K562 (cell line): ENCODE measurements at regions not wholly inside any gene's neighbourhood (a gene's known extent, or its start where the extent isn't known, plus 50 kb on each side); places are given as distances from the start of the nearest gene placed in this dataset.
A peak's percentile ranks its signal among the peaks of the same experiment; 100 is the strongest.

ENCODE experiments used
- ATAC-seq: fragments of 200-7000 bp; cut with Tn5 transposase; 3 replicates; pipeline ENCODE4 v1.9.1; 2020; ENCODE audit warnings: moderate library complexity
- BruUV-seq: library from RNA; stranded (reverse); fragments of 400-500 nt; replicated peaks from 2 replicates; lab custom pipeline; 2021; lab: Mats Ljungman, UMichigan
- CTCF ChIA-PET: fragments of 300-600 bp; formaldehyde crosslinking; extraction: SDS; loops from one replicate; lab custom pipeline; 2021; ENCODE audit warnings: low intra/inter-chr PET ratio; lab: Yijun Ruan, JAX
- POLR2A ChIA-PET: fragments of 300-600, 350-650 bp; sonication (Branson Sonifier 250); formaldehyde crosslinking; extraction: SDS; loops from one replicate; lab custom pipeline; 2021; ENCODE audit warnings: antibody characterized with exemption, inconsistent platforms; lab: Yijun Ruan, JAX
- DNase-seq, 4 experiments: peaks; one replicate each; pipeline versions ENCODE4 v3.0.0 to v3.0.0-alpha.2; 2011 to 2018; ENCODE audit warnings: low spot score in 3 of 4, mixed read lengths in 3 of 4; ENCODE audit errors: extremely low read depth in 1 of 4
- FAIRE-seq: peaks from 2 replicates; lab custom pipeline; 2011; peaks lifted over from hg19 to GRCh38; lab: Jason Lieb, UNC
- H2AFZ ChIP-seq: 2 replicates; pipeline ENCODE4 v1.6.0; 2011; ENCODE audit warnings: low read depth, low read length, control low read depth, inconsistent platforms
- H3K27ac ChIP-seq: fragments of 200-600 bp; 3 replicates; pipeline ENCODE4 v1.8.0; 2011; ENCODE audit warnings: low read depth, mild to moderate bottlenecking, control low read depth, inconsistent platforms, low read length, moderate library complexity, mixed read lengths; ENCODE audit errors: extremely low read depth
- H3K27me3 ChIP-seq, 2 experiments: fragments of 300-600 bp in 1 of 2; 2 replicates in 1 of 2; 3 replicates in 1 of 2; pipeline versions ENCODE4 v1.6.0 to v1.8.0; 2011; ENCODE audit warnings: inconsistent platforms in 2 of 2, low read length in 2 of 2, mild to moderate bottlenecking in 1 of 2, mixed read lengths in 1 of 2, moderate library complexity in 1 of 2; ENCODE audit not compliant: control insufficient read depth in 2 of 2, insufficient read depth in 2 of 2
- H3K36me3 ChIP-seq: fragments of 300-600 bp; 3 replicates; pipeline ENCODE4 v1.8.0; 2011; ENCODE audit warnings: mild to moderate bottlenecking, low read length, inconsistent platforms; ENCODE audit not compliant: control insufficient read depth, insufficient read depth
- H3K4me1 ChIP-seq, 2 experiments: fragments of 200-600 bp in 1 of 2; replicated peaks in 1 of 2; 2 replicates in 1 of 2; 3 replicates in 1 of 2; pipeline versions ENCODE4 v1.5.1 to v1.8.0; 2011; ENCODE audit warnings: inconsistent platforms in 2 of 2, low read length in 2 of 2, mild to moderate bottlenecking in 1 of 2, mixed read lengths in 1 of 2, moderate library complexity in 1 of 2; ENCODE audit not compliant: control insufficient read depth in 2 of 2, insufficient read depth in 2 of 2
- H3K4me2 ChIP-seq: 2 replicates; pipeline ENCODE4 v1.6.1; 2011; ENCODE audit warnings: low read length, control low read depth, inconsistent platforms, mixed read lengths; ENCODE audit not compliant: insufficient read depth
- H3K4me3 ChIP-seq: fragments of 200-600 bp; sonication (generic), shearing (Covaris generic); 2 replicates; pipeline ENCODE4 v1.5.1; 2016; ENCODE audit warnings: control low read depth, inconsistent platforms
- H3K79me2 ChIP-seq: fragments of 200-600 bp; 3 replicates; pipeline ENCODE4 v1.8.0; 2011; ENCODE audit warnings: low read length, inconsistent platforms; ENCODE audit not compliant: control insufficient read depth, insufficient read depth
- H3K9ac ChIP-seq, 2 experiments: 2 replicates each; pipeline versions ENCODE4 v1.6.0 to v1.6.1; 2011; ENCODE audit warnings: low read depth in 2 of 2, low read length in 2 of 2, control low read depth in 1 of 2, inconsistent platforms in 1 of 2, mild to moderate bottlenecking in 1 of 2, mixed read lengths in 1 of 2; ENCODE audit not compliant: insufficient read depth in 1 of 2
- H3K9me1 ChIP-seq: one replicate; pipeline ENCODE4 v1.6.0; 2011; ENCODE audit warnings: inconsistent platforms, mild to moderate bottlenecking, low read length, moderate library complexity; ENCODE audit not compliant: control insufficient read depth, insufficient read depth
- H3K9me3 ChIP-seq: replicated peaks from 2 replicates; pipeline ENCODE4 v1.5.1; 2011; ENCODE audit warnings: low read depth, low read length, inconsistent platforms; ENCODE audit not compliant: control insufficient read depth, insufficient read depth
- H4K20me1 ChIP-seq: replicated peaks from 2 replicates; pipeline ENCODE4 v1.6.1; 2011; ENCODE audit warnings: low read length, inconsistent platforms, mixed read lengths; ENCODE audit not compliant: control insufficient read depth, insufficient read depth
- KDM1A ChIP-seq, 2 experiments: fragments of 450-650 bp; IDR thresholded peaks; 2 replicates each; pipeline ENCODE4 v1.6.1; 2016; ENCODE audit warnings: mild to moderate bottlenecking in 2 of 2
- MIER1 ChIP-seq: fragments of 450-650 bp; IDR thresholded peaks from 2 replicates; pipeline ENCODE4 v1.6.1; 2016; ENCODE audit warnings: antibody characterized with exemption, mild to moderate bottlenecking, low read depth
- PRDM10 ChIP-seq: fragments of 450-650 bp; IDR thresholded peaks from 2 replicates; pipeline ENCODE4 v1.6.1; 2018; ENCODE audit not compliant: partially characterized antibody
- WGBS: fragments of 100-300 bp; shearing (Covaris generic); methylation state at CpG from one replicate; pipeline ENCODE4 v1.1.6; 2016; ENCODE audit warnings: low coverage, mixed read lengths; ENCODE audit not compliant: insufficient coverage; ENCODE audit errors: missing lambda C conversion rate; 5-methylcytosine and 5-hydroxymethylcytosine counted together
- in situ Hi-C: fragments of 300-500 bp; cut with MboI; formaldehyde crosslinking; loops from 4 replicates; pipeline ENCODE4 v1.15.0; 2018; ENCODE audit warnings: inconsistent platforms, mixed read lengths
- intact Hi-C: fragments of 100-400 bp; cut with micrococcal nuclease; formaldehyde crosslinking; loops from 2 replicates; pipeline ENCODE4 v1.14.2; 2022

- no TSS peak for BruUV-seq
- Histone ChIP-seq H3K9me1 (no peaks in the 10 kb centered on the region), H3K4me1 (no peaks in the 10 kb centered on the region), H3K27ac (no peak overlapping the region), H3K9me3 (no peaks in the 10 kb centered on the region), H4K20me1 (no peaks in the 10 kb centered on the region), H3K4me2 (no peak overlapping the region), H3K79me2 (no peaks in the 10 kb centered on the region), H3K36me3 (no peaks in the 10 kb centered on the region), H2AFZ (no peak overlapping the region), H3K9ac (no peak overlapping the region), H3K27me3 (no peaks in the 10 kb centered on the region), H3K4me3 (no peak overlapping the region)
- ATAC-seq: no peak
- CTCF ChIA-PET: no interaction called here
- WGBS: 36% methylated on average over 4 of the region's 4 CpGs
- POLR2A ChIA-PET: no interaction called here
- in situ Hi-C loops (no loop called here), intact Hi-C loops (no loop called here)
- no peak for TF ChIP-seq MIER1
- no peak for FAIRE-seq
- DNase-seq: no peak
Measured at GRCh38 chr6:15748341-15748740, 85.5 kb upstream of the DTNBP1 start.

- no peaks in the 10 kb centered on the region for H3K27me3 ChIP-seq
- no peaks in the 10 kb centered on the region for H4K20me1 ChIP-seq
- 16% methylated on average over 2 of the region's 2 CpGs for WGBS
- no TSS peak for BruUV-seq
- H3K9me1 ChIP-seq: no peaks in the 10 kb centered on the region
- intact Hi-C loops (no loop called here), in situ Hi-C loops (no loop called here)
- DNase-seq (no peak), FAIRE-seq (no peak), ATAC-seq (no peak)
- no peak overlapping the region for H3K27ac ChIP-seq
- no peaks in the 10 kb centered on the region for H3K4me1 ChIP-seq
- H2AFZ ChIP-seq: no peak overlapping the region
- H3K36me3 ChIP-seq: no peaks in the 10 kb centered on the region
- H3K4me3 ChIP-seq: no peak overlapping the region
- no peak overlapping the region for H3K9ac ChIP-seq
- ChIA-PET CTCF (interaction anchor here (0.5 kb wide), 1 partner anchor 422 kb away, joined by 3 read pairs; no protein-coding TSS in a partner anchor), POLR2A (no interaction called here)
- H3K4me2 ChIP-seq: no peak overlapping the region
- no peaks in the 10 kb centered on the region for H3K79me2 ChIP-seq
- no peak for TF ChIP-seq PRDM10
- TF ChIP-seq KDM1A (IDR thresholded peaks at IDR 0.05): peak in 1 of 2 experiments; percentile 31; a peak in 2 of 4 replicates
- no peaks in the 10 kb centered on the region for H3K9me3 ChIP-seq
Measured at GRCh38 chr6:15747354-15747883, 84.6 kb upstream of the DTNBP1 start.
